ENCODE measurements at regions not wholly inside any gene's neighbourhood (a gene's known extent, or its start where the extent isn't known, plus 50 kb on each side); places are given as distances from the start of the nearest gene placed in this dataset.

DNA sequence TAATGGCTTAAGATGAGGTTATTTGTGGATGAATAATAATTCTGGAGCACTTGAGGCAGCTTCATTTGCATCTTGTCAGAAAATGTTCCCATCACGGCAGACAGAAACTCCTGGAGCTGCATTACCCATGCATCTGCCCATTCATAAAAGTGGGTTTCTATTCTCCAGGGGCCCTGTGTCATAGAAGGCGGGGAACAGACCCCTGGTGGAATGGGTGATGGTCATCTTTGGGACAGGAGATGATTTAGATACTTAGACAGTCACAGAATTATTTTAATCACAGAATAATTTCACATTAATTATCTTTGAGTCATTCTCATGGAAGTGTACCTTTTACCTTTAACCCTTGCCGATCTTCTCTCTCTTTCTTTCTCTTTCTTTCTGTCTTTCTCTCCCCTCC, 980.7 kb upstream of the TMEM132C start:
- no peak for DNase-seq (ENCODE audit: low read depth)

DNA sequence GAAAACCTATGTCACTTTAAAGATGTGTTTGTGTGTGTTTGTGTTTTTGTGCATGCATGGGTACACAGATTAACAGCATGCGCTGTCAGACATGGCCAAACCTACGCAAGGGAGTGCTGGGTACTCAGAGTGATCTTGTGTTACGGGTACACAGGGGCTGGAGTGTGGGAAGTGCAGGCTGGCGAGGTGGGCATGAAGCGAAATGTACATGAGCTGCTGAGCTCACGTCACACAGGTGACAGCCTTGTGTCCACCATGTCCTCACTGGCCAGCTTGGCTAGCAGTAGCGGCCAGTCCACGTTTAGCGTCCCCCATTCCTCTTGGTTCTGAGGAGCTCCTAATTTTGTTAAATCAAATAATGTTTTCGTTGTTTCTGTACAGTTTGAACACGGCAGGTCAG, 979.7 kb upstream of the TMEM132C start:
- DNase-seq (ENCODE audit: low read depth): no peak

DNA sequence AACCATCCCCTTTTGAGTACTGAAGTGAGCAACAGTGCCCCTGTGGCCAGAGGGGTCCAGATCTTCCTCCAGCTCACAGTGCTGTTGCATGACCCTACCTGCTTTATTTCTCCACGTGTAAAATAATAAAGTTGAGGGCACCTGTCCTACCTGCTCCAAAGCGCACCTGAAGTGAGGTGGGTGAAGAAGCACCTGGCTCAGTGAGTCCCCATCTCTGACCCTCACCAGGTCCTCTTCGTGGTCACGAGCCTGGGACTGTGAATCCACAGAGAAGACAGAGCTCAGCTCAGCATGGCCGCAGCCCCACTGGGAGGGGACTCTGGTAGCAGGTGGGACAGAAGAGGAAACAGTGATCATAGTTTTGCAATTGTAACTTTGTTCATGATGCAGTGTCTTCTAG, 976.7 kb upstream of the TMEM132C start:
- no peak for DNase-seq (ENCODE audit: low read depth)

DNA sequence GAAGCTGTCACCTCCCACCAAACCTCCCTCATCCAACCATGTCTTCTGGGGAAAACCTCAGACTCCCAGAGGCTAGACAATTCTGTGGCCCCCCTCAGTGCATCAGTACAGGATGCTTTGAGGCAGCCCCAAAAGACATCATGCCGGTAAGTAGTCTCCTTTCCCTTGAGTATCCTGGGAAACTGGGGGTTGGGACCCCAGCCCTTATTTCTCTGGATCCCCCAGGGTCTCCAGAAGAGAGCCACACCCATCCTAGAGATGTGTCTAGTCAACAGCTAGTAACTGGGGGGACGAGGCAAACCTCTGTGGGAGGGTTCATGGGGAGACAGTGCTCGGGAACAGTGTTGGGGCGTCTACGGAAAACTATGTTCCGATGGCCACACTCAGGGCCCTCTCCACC, 974.2 kb upstream of the TMEM132C start:
- DNase-seq (ENCODE audit: low read depth): no peak

DNA sequence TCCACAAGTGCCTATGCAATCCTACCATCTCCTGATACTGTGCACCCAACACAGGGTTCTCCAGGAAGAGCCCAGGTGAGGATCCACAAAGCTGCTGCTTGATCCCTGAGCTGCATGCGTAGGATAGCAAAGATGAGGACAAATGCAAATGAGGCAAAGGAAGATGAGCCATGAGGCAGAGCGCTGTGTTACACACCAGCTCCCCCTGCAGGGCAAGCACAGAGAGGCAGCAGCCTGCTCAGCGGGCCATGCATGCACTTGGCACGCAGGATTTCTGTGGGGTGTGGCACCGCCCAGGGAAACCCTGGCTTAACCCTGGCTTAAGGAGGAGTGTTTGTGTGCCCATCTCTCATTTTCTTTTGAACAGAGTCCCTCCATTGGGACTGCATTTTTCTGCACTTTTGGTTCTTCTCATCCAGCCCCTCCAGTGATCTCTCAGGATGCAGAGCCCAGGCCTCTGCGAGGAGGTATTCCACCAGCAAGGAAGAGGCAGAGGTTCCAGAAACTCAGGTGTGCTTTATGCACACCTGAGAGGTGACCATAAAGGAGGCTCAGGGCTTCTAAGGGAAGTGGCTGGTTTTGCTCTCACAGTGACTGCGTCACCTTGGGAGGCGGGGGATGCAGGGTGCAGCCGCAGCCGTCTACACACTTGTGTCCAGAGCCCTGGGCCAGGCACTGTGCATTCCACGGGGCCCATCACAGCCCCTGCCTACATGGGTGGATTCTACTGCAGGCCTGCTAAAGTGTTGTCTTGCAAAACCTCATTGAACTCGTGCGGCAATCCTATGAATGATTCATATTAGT, 973.3 kb upstream of the TMEM132C start:
- peak; percentile 80 for DNase-seq (ENCODE audit: low read depth)

DNA sequence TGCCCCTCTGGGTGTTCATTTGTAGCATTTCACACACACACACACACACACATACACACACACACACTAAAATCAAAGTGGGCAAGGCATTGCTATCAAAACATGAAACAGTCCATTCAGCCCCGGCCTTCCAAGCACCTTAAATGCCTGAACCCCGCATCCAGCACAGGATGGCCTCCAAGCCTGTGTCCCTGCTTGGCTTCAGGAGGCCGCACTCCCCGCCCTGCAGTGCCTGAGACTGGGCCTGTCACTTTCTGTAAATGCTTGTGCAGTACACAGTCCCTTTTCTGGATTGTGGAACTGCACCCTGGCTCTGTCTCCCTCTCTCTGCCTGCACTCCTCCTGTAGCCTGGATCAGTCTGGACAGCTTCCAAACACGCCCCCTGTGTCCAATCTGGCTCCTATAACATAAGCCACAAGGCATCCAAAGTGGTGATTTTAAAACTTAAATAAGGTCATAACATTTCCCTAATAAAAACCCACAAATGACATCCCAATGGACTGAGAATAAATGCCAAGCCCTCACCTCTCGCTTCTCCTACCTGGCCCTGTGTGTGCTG, 972.2 kb upstream of the TMEM132C start:
- no peak for DNase-seq (ENCODE audit: low read depth)

DNA sequence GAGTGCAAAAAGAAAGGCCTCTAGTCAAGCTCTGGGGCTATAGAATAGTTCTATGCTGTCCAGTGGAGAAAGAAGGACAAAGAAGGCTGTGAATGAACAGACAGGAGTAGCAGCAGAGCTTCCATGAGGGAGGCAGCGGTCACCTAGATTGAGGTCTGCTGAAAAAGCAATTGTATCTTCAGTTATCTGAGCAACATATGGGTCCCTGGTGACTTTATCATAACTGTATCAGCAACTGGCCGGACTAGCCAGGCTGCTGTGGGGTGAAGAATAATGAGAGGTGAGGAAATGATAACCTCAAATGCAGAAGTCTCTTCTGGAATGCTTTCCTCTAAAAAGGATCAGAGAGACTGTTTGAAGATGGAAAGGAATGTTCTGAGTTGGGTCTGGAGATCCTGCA, 971.3 kb upstream of the TMEM132C start:
- DNase-seq (ENCODE audit: low read depth): no peak

DNA sequence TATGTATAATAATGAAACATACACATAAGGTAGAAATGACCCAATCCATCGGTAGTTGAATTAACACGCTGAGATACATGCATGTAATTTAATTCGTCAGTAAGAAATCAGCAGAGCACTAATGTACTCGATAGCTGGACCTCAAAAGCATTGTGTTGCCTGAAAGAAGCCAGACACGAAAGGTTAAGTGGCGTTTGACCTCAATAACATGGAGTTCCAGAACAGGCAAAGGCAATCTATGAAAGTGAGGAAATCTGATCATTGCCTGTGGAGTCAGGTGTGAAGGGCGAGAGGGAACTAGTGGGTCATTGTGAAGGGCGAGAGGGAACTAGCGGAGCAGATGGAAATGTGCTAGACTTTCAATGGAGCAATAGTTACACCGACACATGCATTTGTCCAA, 970.4 kb upstream of the TMEM132C start:
- no peak for DNase-seq (ENCODE audit: low read depth)

DNA sequence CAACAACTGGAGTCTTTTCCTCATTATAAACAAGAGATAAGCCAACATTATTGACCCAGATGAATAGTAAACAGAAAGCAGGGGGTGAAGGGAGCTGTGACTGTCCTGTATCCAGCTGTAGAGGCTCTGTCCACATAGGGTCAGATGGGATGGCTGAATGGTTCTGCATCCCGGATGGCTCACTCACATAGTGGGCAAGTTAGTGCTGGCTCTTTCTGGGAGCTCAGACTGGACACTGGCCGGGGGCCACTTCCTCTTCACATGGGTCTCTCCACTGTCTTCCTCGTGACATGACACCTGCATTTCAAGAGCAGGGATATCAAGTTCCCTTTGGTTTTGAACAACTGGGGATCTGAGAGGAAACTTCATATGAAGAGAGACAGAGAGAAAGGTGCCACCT, 969.6 kb upstream of the TMEM132C start:
- DNase-seq (ENCODE audit: low read depth): no peak

DNA sequence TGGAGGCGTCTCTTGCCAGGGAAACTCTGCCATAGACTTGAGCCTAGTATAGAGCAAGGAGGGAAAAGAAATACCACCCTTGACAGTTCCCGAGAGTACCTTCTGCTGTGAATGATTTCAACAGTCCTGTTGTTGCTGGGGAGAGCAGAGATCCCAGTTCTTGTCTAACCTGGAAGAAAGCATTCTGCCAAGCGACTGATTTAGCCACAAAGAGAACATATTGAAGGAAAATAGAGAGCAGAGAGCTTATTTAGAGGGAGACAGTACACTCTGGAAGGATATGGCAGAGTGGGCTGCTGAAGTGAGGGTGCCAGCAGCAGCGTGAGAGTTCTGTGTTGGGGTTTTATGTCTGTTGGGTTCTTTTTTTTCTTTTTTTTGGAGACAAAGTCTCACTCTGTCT, 966.9 kb upstream of the TMEM132C start:
- no peak for DNase-seq (ENCODE audit: low read depth)

DNA sequence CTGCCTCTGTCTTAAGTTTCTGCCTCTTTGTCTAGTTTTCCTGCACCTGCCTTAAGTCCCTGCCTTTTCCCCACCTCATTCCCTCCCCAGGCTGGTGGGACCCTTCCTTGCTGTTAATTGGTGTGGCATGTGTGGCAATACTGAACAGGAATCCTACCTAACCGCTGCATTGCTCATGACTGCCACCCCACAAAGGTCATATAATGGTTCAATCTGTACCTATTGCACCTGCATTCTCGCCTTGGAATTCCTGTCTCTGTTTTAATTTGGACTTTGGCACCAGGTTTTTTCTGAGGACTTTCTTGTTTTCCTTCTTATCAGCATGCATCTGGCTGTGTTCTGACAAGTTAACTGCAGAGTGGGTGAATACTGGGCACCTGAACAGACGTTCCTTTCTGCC, 966.2 kb upstream of the TMEM132C start:
- DNase-seq (ENCODE audit: low read depth): no peak

DNA sequence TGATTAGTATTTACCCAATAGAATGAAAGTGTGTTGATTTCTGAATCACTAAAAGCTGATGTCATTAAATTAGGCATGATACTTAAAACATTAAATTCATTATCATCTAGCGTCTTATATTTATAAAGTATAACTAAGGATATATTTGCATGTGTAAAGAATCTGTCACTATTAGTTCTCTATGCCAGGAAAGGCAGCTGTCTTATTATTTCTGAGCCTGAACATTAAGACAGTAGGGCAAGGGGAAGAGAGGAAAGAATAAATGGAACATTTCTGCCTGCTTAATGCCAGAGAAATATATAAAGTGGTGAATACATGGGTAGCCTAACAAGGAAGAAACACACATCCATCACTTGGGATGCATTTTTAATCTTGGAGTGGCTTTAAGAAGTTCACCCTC, 965.1 kb upstream of the TMEM132C start:
- no peak for DNase-seq (ENCODE audit: low read depth)

DNA sequence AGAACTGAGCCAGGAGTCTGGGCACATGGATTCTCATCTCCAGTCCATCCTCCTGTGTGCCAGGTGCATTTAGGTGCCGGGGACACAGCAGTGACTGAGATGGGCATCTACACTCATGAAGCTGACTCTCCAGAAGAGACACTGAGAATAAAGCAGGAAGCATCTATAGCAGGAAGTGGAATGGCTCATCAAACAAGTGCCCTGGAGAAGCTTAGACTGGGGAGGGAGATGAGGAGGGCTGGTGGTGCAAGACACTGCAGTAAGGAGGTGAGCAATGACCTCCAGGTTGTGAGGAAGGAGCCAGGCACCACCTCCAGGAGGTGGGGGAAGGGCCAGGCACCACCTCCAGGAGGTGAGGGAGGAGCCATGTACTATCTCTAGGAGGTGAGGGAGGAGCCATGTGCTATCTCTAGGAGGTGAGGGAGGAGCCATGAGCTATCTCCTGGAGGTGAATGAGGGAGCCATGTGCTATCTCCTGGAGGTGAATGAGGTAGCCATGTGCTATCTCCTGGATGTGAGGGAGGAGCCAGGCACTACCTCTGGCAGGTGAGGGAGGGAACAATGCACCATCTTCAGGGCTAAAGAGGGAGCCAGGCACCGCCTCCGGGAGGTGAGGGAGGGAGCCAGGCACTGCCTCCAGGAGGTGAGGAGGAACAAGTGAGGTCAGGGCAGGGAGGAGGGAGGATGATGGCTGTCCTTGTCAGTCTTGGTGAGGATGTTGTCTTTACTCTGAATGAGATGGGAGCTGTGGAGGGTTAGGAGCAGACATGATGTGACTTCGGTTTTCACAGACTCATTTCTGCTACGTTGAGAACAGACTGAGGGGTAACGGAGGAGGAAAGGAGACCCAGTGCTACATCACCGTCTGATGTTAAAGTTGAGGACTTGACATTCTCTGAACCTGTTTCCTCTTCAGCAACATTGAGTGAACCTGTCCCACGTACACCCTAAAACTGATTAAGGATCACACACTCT, 961.9 kb upstream of the TMEM132C start:
- no peak for DNase-seq (ENCODE audit: low read depth)

DNA sequence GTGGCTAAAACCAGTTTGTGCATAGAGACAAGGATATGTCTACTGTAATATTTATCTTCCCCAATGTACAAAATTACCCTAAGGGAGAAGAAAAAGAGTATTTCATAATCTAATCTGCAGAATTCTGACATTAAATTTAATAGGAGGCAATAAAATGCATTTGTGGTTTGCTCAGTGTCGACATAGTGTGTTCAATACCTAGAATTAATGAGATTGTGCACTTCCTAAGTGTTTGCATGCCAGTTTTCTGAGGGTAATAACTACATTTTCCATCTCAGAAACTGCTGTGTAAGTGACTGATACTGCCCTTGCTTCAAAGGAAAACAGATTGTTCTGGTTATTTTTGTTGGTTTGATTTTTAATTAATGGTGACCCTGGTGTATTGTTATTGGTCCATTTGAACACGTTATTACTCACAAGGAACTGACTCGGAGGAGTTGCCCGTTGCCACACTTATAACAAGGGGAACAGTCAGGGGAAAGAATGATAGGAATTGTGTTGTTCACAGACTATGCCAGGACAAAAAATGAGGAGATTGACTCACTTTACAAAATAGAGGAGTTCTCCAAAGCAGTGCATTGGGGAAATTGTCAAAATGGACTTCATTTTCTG, 960.3 kb upstream of the TMEM132C start:
- DNase-seq (ENCODE audit: low read depth): no peak

DNA sequence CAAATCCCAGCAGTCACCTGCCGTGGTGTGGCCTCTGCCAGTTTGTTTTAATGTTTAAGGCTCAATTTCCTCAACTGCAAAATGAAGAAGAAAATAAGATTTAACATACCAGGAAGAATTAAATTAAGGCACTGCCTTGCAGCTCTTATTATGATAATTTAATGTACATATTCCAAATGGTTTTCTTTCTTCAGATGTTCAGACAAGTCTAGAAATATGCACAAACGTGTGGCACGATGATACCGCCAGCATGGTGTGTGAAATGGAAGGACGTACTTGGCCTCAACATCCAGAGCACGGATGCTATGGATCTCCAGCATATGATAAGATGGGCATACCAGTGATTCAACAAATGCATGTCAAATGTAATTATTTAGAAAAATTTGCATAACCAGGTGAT, 959.4 kb upstream of the TMEM132C start:
- no peak for DNase-seq (ENCODE audit: low read depth)

DNA sequence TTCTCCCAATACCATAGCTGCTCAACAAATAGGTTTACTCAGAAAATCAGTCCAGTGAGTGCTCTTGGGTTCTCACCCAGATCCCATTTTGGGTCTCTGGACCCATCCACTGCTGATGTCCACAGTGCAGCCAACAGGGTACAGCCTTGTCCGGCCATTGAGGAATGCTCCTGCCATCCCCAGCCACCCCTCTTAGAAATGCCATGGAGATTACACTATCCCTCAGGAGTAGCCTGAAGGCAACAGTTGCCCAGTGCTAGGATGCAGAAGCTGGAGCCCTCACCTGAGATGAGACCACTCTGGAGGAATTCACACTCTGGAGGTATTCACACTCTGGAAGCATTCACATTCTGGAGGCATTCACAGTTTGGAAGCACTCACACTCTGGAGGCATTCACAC, 958.8 kb upstream of the TMEM132C start:
- no peak for DNase-seq (ENCODE audit: low read depth)

DNA sequence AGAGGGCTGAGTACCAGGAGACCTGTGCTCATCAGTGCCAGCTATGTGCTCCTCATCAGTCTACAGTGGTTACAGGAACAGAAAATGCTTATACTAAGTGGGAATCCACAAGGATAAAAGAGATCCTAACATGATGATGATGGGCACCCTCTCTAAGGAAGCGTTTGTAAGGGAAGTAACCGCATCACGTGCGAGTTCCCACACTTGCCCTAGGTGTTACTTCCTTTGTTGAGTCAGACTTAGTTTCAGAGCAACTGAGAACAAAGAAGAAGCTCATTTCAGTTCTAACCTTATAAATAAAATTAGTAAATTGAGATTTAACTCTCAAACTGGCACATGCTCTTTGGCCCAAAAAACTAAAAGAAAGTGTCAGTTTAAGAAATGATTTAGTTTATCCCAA, 956.4 kb upstream of the TMEM132C start:
- DNase-seq (ENCODE audit: low read depth): peak; percentile 32

DNA sequence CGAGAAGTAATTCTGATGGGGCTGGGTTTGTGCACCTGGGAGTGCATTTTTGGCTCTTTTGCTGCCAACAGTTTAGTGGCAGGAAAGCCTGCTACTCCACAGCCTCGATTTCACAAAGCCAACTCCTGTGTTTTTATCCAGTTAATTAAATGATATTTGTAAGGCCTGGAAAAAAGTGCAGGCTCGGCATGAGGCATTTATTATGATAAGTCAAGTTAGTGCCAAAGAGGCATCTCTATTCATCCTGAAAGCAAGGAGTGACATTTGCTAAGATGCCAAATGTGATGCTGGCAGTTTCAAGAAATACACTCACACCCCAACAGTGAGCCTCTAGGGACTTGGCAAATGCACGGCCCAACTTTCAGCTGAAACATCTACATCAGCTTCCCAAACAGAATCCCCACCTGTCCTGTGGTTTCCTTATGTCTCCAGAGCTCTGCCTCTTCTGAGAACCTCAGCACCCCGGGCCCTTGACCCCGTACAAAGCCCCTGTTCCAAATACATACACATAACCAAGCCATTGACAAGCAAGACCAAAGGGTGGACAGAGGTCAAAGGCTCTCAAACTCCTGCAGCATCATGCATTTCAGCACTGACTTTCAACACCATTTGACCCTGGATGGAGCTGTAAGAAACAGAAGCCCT, 955.1 kb upstream of the TMEM132C start:
- DNase-seq (ENCODE audit: low read depth): no peak

DNA sequence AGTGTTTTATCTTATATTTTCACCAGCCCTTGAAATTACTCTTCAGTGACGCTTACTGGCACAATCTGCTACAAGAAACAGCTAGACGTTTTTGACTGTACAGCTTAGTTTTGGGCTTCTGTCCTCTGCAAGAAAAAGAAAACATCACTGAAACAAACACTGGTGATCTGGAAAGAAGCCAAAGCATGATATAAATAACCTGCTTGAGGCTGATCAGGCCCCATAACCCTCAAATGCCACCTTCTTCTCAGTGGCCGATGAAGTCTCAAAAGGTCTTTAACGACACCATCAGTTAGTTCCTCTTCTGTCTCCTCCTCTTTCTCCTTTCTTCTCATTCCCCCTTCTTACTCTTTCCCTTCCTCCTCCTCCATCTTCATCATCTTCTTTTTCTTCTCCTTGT, 942.3 kb upstream of the TMEM132C start:
- DNase-seq (ENCODE audit: low read depth): no peak

DNA sequence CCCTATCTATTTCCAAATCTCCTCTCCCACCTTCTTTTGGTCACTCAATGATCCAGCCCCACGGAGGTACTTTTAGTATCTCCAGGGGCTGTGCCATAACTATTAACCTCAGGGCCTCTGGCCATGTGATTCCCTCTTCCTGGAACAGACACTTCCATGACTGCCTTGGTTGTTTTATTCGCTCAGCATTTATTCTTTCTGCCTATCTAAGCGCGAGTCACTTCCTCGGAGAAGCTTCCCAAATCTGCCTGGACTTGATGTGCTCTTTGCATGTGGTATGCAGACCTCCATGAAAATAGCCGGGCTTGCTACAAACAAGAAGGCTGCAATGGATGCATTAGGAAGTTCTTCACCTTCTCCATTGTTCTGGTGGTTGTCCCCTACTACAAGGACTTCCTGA, 939.0 kb upstream of the TMEM132C start:
- no peak for DNase-seq (ENCODE audit: low read depth)

DNA sequence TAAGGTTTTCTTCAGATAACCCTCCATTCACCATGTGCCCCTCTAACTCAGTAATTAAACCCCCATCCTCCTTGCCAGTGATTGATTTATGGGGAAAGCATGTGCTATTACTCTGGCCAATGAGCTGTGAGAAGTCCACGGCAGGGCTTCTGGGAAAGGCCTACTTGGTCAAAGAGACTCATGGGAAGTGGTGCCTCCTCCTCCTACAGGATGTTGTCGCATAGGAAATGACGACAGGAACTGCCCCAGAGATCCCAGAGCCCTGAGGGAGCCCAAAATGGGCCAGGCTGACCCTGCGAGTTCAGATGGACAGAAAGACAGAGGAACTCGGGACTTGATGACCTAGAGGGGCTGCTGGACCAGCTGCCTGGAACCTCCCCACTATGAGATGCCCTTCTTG, 938.1 kb upstream of the TMEM132C start:
- DNase-seq (ENCODE audit: low read depth): no peak

DNA sequence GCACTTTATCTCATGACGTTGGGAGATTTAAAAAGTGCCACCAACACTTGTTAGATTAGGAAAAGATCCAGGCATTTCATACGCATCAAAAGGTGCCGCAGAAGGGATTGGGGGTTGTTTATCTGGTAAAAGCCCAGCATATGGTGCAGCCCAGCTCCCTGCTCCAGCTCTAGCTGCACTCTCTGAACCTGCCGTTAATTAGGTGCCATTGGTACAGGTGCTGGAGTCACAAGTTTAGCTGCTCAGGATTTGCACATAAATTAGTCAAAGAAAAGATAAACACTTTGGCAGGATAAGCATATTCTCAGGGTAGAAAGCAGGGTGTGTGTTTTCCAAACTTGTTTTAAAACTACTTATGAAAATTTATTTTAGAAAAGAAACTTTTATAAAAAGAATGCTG, 932.6 kb upstream of the TMEM132C start:
- no peak for DNase-seq (ENCODE audit: low read depth)

Measured in Daoy (cell line).